HG02885 (cell line): ENCODE measurements at regions not wholly inside any gene's neighbourhood (a gene's known extent, or its start where the extent isn't known, plus 50 kb on each side); places are given as distances from the start of the nearest gene placed in this dataset.

Experiments
- ATAC-seq: cut with Tn5 transposase; IDR thresholded peaks from one replicate; pipeline ENCODE4 v1.9.1; 2021; ENCODE audit warnings: mild to moderate bottlenecking; ENCODE audit not compliant: unreplicated experiment, poor library complexity

DNA sequence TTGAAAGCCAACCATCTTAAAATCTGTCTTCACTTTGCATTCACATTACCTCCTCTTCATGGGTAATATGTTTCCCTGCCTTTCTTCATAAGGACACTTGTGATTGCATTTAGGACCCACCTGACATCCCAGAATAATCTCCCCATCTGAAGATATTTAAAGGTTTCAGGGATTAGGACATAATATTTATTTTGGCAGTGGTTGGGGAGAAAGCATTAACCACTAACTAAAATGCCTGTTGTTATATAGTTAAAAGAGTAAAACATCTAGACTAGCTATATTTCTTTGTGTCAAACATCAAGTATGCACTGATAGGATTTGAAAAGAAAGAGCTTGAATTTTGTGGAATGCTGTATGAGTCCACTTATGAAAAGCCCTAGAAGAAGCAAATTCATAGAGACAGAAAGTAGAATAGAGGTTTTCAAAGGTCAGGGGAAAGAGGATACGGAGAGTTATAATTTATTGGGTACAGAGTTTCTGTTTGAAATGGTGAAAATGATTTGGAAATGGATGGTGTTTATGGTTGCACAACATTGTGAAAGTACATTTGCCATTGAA is 457.7 kb upstream of the SPRY2 start:
- ATAC-seq = no peak

DNA sequence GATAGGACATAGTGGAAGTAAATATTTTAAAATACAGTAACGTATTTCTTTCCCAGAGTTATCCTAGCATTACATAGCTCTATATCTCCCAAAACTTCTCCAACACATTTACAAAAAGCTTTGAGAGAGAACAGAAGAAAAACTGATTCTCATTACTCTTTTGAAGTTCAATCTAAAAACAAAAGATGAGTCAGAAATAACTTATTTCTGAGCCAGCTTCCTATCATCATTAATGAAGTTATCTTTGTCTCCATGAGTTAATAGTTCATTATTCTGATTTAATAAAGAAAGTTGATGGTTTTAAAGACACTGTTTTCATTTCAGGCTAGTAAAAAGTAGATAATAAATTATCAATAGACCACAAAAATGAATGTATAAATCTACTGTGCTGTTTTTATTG is 446.7 kb upstream of the SPRY2 start:
- no peak for ATAC-seq

DNA sequence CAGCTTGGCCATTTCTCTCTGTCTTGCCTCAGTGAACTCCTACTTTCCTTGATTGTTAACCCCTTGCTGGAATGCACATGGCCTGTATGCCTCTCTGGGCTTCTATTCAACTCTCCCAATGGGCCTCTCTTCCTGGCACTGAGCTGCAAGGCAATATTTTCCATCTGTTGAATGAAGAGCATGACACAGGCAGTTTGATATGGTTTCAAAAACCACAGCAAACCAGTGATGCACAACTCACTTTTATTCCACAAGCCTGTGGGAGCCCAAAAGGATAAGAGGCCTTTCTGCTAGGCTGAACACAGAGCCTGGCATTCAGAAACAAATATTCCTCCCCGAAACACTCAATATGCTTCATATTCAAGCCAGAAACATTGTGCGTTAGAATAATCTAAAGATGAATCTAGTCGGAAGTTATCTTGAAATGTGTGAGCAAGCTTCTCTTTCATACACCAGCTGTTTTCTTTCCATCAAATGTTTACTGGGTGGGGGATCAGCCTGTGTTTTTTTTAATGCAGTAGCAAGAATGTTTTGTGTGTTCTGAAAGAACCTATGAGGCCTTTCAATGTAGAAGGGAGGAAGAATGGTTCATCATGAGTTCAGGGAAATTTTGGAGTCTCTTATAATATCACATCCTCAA is 443.1 kb upstream of the SPRY2 start:
- no peak for ATAC-seq

DNA sequence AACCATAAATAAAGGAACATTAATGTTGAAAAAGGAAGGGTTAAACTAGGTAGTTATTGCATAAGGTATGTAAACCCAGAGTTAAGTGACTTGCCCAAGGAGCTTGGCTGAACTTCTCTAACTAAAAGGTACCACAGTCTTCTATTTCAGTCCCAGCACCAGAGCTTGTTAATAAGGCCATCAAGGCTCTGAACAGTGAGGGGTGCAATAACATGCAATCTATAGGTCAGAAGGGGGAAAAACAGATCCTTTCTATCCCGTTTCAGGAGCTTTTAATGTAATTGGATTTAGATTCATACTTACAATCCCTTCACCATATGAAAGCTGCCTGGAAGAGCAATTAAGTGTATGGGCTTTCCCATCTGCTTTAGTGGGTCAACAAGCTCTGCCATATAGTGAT is 441.5 kb upstream of the SPRY2 start:
- no peak for ATAC-seq

DNA sequence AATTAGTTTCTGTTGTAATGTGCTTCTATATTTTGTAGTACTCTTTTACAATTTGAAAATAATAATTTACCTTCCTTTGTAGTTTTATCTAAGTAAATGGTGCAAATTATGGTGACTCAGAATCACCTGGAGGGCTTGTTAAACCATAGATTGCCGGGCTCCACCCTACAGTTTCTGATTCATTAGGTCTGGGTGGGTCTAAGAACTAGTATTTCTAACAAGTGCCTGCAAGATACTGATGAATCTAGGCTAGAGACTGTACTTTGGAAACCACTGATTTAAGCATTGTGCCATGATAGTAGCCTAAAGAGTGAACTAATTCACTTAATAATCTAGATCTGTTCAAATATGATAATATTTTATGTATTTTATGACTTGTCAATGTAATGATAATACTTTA is 437.4 kb upstream of the SPRY2 start:
- no peak for ATAC-seq

DNA sequence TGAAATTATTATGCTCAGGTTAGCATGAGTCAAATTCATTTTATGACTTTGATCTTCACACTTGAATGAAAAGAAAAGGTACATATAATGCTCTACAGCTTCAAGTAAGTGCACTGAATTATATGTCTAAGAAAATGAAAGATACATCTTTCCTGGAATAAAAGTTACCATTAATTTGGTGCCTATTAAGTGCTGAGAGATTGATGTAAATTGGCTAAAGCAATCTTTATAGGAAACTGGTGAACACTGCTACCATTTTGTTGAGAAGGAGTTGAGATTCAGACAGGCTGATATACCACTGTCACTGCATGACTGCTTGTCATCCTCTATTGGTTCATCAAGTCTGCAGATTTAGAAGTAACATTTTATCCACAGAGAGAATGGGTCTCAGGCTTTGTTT is 416.8 kb upstream of the SPRY2 start:
- no peak for ATAC-seq

DNA sequence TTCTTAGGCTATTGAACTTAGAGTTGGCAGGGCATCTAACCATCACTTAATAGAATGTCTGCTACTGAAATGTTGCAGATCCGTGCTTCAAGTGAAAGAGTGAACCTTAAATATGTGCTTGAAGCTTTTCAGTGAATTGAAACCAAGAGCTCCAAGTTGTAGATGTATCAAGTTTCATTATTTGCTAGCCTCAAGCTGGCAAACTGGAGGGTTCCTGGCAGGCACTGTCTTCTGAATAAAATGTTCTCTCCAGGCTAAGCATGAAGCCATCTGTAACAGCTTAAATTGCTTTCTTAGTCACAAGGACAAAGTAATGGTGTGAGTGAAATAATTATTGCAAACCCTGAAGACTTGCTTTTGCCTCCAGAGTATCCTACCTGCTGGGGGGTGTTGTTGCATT is 415.0 kb upstream of the SPRY2 start:
- ATAC-seq = no peak

DNA sequence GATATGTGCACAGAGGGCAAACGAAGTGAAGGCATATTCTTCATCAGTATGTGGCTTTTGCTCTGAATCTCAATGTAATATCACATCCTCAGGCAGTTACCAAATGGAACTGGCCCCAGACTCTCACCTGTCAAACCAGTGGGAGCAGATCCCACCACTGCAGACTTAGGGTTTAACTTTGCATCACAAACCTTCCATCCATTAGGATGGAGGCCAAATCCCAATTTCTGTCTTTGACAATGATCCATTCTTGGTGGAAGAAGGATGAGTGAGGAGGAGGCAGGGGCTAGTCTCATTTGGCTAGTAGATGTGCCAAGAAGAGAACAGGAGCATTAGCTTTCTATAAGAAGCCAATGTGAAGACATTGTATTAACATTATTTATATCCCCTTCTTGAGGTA is 413.5 kb upstream of the SPRY2 start:
- no peak for ATAC-seq

DNA sequence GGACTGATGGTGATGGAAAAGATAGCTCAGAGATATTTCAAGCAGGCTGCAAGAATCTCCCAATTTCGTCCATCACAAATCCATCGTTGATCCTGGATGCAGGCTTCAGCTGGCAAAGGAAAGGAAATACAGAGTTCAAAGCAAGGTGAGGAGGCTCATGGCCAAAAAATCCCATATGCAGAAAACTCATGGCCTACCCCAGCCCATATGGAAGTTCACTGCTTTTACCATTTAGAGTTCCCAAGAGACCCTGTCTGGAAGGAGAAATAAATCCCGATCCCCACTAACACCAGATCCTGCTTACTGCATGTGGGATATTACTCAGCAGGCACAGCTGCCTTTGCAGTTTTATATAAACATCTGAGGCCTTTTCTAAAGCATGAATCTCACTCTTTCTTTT is 412.9 kb upstream of the SPRY2 start:
- ATAC-seq = no peak

DNA sequence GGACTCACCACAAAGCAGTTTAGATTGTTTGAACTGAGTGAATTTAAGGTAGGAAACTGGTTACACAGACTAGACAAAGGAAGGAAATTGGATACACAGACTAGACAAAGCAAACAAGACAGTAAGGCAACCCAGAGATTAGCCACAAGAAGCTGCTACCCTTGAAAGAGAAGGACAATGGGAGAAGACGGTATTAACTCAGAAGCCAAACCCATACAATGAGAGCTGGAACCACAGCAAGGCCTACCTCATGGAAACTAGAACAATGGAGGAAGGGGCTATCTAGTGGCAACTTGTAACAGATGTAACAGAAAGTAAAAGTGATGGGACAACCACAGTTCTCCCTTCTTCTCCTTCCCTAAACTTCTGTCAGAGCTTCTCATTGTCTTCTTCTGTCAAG is 410.9 kb upstream of the SPRY2 start:
- ATAC-seq = no peak

DNA sequence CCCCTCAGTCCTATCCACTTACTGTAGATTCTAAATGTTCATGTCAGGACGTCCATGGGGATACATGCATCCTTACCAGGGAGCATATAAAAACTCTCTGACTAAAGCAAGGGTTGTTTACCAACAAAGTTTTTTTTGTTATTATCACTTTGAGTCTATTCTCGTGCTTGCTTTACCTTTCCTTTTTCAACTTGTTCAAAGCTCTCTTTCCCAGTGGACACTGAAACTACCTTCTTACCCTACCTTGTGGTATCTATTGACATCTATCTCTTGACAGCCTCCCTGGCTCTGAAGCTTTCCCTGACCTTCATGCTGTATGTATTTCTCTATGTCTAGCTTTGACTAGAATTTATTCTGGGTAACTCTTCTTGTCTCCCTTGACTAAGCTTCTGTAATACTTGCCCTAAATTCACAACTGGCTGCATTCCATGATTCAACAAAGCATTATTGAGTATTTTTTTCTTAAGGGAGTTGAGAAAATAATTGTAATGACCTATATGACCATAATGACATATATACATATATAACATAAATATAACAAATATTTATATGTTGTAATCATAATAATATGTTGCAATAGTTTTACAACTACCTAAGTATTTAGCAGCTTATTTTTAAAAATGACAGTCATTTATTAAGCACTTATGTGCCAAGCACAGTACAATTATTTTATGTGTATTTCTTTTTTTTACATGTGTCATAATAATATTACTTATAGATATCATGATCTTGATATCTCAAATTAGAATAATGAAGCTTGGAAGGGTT is 403.4 kb upstream of the SPRY2 start:
- ATAC-seq = no peak

DNA sequence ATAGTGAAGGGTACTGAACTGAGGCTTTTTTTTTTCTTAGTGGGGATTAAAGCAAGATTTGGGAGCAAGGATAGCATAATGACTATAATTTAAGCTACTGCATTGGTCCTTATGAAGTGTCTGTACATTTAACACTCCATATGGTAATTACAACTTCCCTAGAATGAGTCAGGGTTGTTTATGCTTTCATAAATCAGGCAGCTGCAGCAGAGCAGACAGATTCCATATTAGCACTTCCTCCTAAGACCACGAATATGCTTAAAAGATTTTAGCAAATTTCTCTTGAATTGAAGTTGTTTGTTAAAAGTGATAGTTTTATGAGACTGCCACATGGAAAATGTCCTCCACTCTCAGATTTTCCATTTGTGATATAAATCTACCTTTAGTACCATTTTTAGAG is 401.1 kb upstream of the SPRY2 start:
- ATAC-seq = no peak

DNA sequence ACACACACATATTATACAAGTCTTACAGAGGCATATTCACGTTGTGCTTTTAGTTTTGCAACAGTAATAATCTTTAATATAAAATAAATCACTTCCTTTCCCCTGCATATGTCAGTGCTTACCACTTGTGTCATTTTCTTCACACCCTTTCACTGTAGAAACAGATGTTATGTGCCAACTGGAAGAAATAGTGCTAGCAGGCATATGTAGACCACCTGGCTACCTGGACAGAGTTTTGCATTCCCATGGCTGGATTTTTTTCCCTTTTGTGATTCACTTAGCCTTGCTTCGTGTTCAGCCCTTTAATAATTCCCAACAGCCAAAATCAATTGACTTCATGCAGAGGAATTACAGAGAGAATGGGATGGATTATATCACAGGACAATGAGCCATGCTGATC is 399.1 kb upstream of the SPRY2 start:
- ATAC-seq = no peak

DNA sequence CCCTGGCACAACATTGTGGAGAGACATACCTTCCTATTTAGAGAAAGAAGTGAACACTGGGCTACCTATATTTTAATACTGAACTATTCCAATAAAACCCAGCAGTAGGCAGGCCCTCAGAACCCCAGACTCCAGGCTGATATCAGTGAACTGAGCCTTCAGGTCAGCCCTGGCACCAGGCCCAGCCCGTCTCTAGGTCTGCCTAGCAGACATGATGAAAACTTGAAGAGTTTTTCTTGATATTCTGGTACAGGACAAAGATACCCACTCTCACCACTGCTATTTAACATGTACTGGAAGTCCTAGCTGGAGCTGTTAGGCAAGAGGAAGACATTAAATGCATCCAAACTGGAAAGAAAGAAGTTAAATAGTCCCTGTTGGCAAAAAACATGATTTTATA is 396.6 kb upstream of the SPRY2 start:
- ATAC-seq = no peak

DNA sequence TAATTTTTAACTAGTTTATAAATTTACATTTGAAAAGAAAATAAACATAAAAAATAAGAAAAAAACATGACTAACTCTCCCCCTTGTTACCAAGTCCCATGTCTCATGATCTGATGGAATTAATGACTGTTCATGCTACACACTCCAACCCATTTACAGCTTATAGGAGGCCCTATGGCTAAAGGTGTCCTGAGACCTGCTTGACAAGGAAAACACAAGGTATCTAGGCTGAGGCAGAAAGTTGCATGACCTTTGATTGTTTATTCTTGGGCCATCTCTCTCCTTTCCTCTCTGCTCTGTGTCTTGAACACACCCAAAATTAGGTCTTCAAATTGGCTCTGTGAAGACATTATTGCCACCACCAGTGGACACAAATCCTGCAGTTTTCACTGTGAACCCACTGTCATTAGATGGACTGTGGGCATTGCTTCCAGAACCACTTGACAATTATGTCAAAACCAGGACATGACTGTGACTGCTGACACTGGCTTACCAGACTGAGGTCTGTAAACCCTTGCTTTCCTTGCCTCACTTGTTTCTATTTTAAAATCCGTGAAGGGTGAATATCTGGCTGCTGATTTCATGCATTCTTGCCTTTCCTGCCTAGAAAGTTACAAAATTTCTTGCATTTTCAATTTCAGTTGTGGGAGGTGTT is 386.5 kb upstream of the SPRY2 start:
- ATAC-seq = no peak

DNA sequence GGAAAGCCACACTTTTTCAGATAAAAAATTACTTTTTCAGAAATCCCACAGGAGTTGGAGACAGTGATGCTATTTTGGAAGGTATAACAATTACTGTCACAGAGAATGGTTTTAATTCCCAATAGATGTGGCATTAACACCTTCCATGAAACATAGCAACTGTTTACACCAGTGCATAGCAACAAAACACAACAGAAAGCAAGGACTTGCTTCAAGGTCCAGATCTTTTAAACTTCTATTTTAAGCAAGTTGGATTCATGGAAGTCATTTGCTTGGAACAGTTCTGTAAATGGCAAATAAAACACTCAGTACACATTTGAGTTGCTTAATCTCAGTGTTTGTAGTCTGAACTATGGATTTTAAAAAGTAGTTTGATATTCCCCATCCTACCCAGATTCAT is 385.9 kb upstream of the SPRY2 start:
- no peak for ATAC-seq

DNA sequence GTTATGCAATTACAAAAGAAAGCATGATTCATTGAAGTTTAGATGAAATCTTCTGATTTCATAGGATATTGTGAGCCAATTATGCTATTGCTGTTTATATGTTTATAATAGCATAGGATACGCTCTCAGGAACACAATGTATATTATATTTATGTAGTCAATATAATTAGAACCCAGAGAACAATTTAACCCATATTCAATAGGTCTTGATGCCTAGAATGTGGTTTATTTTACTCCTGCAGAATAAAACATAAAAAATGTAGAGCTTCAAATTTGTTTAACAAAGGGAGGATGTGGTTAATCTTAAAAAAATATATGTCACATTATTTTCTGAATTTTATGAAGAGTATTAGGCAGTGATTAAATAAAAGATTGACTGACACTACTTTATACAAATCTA is 380.8 kb upstream of the SPRY2 start:
- ATAC-seq = no peak

DNA sequence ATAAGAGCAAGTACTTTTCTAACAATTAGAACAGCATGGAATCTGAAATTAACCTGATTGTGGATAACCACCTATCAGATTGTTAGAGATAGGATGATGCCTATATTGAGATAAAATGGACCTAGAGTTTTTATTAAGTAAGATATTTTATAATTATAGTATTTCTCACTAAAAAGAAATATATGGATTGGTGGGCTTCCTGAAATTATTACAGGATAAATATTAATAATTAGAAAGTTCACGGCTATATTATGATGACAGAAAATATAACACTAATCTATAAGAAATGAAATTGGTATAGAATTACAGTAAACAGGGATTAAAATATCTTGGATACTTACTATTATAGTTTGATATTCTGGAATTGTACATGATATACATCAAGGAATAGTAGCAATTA is 378.0 kb upstream of the SPRY2 start:
- ATAC-seq = no peak

DNA sequence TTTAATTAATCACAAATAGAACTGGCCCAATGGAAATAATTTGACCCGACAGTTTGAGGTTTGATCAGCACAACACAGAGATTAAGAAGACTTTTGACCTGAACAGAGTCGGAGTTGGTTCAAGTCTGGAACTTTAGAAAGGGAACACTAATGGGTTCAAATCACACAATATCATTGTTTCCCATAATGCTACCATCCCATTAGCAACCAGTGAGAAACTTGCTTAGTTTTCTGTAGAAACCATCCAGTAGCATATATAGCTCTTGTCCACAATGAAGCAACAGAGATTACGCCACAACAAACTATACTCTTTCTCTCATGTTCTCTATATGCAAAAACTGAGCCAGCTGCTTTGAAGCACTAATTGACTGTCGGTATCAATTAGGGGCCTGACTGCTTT is 376.9 kb upstream of the SPRY2 start:
- ATAC-seq = no peak

DNA sequence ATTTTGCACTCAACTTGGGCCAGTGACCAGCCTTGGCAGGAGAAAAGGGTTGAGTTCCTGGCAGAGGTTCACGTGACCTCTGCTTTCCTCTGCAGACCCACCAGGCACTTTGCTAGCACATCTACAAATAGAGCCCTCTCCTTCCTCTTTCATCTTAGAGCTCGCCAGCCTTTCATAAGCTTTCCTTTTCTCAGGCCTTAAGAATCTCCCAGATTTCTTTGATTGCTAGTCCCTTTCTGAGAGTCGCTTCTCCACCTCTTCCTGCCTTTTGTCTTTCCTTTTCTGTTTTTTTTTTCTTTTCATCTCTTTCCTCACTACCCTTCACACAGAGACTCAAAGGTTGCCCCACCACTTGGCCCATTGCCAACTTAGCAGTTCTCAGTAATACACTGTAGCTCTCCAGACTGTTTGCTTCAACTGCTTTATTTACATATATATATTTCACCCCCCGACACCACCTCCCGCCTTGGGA is 375.7 kb upstream of the SPRY2 start:
- ATAC-seq = no peak

DNA sequence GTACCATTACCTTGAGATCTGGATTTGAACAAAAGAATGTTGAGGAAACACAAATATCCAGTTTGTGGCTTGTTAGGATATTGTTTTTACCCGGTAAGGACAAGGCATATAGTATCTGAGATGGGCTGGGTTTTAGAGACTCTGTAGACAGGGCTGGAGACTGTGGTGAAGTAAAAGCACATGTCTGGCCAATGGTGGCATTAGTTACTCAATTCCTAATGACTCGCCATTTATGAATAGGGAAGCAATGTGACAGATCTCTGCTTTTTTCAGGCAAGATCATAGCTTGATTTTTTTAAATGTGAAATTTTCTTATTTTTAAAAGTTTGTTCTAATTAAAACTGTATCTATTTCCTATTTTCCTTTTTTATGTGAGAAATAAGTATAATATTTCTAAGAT is 371.1 kb upstream of the SPRY2 start:
- no peak for ATAC-seq
